GM18861 (cell line): ENCODE measurements at regions not wholly inside any gene's neighbourhood (a gene's known extent, or its start where the extent isn't known, plus 50 kb on each side); places are given as distances from the start of the nearest gene placed in this dataset.

Experiments used
- ATAC-seq: cut with Tn5 transposase; IDR thresholded peaks from one replicate; pipeline ENCODE4 v1.9.1; 2021; ENCODE audit not compliant: unreplicated experiment

DNA sequence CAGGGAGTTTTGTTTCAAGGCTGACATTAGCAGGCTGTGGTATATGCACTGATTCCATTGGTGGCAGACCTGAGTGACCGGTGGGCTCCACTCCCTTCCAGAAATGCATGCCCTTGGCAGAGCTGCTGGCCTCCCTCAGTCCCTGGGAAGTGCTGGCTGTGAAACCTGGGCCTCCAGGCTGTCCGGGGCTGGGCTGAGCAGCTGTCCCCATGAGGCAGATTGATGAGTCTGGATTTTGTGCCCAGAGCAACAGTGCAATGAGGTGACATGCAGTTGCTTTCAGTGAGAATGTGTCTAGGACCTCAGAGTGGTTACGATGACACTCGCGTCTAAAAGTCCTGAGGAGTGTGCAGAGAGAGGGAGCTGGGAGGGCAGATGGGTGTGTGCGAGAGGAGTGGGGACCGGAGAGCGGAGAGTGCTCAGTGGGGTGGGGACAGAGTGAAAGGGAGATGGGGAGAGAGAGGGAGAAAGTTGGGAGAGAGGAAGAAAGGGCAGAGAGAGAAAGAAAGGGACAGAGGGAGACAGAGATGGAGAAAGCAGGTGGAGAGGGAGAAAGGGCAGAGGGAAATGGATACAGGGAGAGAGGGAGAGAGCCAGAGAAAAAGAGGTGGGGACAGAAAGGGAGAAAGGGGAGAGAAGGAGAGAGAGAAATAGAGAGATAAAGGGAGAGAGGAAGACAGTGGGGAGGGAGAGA is 978.3 kb downstream of the BRD1 start:
- no peak for ATAC-seq

DNA sequence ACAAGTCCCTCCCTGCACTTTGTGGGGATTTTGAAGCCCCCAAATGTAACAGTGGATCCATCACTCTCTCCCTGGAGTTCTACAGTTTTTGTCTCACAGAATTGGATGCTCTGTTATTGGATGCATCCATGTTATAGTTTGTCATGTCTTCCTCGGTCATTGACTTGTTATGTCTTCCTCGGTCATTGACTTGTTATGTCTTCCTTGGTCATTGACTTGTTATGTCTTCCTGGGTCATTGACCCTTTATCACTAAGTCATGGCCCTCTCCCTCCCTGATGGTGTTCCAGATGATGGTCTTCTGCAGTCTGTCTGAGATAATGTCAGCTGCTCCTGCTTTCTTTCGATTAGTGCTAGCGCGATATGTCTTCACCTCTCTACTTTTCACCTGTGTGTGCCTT is 981.5 kb downstream of the BRD1 start:
- no peak for ATAC-seq

- no peak for ATAC-seq
Observed at GRCh38 chr22:48845356-48845936, 982.2 kb downstream of the BRD1 start.

DNA sequence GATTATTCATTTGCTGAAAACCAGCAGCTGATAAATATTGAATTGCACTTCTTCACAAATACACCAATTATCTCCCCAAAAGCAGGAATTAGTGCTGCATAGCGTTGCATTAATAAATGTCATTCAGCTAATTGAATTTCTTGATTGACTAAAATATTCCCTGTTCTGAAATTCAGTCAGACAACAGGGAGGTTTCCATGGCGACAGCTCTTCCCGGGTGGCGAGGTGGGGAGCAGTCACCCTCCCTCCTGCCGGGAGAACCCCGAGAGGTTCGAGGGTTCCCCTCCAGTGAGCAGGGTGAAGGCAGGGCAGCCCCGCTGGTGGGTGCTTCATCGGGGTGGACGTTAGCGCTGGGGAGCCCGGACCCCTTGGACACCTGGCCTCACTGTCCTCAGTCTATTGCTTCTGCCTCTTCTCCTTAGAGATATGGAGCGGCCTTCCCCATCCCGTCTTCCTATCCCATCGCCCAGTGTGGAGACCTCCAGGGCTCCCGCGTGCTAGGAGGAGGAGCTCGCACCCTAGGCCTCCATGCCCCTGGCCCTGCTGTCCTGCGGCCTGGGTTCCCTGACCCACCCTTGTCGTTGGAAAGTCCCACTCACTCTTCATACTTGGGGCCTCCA is 983.5 kb downstream of the BRD1 start:
- ATAC-seq = no peak

DNA sequence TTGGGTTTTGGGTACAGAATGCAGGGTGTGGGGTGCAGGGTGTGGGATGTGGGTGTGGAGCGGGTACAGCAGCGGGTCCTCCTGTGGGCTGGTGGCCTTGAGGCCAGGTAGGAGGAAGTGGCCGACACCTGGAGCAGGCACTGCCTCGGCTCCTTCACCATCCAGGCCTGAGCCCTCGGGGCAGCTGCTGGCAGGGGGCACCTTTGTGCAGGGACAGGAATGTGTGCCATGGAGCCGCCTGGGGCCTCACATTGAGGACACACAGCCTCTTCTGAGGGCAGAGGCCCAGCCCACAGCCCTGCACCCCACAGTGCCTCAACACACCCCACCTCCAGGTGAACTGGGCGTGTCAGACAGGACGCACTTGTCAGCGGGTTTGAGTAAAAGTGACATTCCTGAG is 984.0 kb downstream of the BRD1 start:
- no peak for ATAC-seq

GRCh38 chr22:48842976-48843375 is 984.7 kb downstream of the BRD1 start:
- ATAC-seq = no peak

DNA sequence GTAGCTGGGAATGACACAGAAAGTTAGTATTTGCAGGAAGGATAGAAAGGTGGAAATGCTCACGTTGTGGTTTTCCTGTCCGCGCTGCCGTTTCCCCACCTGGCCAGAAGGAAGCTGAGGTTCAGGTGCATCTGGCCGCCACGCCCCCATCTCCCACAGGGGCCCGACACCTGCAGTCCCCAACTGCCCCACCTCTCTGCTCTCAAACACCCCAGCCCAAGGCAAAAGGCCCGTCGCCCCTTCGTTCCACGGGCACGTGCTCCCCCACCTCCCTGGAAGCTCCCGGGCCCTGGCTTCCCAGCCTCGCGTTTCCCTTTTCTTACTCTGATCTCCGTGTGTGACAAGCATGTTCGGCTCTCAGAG is 985.1 kb downstream of the BRD1 start:
- ATAC-seq = no peak

GRCh38 chr22:48841881-48842582 is 985.6 kb downstream of the BRD1 start:
- ATAC-seq = no peak

DNA sequence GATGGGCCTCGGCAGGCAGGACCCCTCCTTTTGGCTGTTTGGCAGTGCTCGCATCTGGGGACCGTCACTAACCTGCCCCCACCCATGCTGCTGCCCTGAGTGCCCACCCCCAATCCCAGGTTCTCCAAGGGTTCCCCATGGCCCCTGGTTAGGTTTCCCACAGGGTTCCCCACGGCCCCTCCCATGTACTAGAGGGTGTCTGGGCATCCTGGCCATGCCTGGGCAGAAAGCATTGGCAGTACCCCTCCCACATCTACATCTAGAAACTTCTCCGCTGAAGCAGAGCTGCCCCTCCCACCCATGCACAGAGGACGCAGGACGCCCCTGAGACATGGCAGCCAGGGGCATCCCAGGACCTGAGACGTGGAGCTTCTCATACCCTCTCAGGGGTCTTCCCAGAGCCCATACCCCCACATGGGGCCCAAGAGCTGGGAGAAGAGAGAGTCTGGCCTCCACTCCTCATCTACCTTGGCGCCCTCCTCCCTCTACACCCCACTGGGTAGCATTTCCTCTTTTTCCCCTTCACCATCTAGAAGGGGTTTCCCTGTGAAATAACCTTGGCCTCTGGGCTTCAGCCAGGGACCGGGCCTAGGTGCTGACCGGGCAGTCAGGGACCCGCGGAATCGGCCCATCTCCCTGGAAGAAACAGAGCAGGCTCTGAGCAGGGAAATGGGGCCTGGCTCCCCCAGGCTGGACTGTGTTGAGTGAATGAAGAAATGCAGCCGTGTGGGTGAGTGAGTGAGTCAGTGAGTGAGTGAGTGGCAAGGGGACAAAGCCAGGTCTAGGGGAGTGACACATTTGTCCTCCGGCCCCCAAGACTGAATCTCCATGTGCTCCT is 987.3 kb downstream of the BRD1 start:
- no peak for ATAC-seq

DNA sequence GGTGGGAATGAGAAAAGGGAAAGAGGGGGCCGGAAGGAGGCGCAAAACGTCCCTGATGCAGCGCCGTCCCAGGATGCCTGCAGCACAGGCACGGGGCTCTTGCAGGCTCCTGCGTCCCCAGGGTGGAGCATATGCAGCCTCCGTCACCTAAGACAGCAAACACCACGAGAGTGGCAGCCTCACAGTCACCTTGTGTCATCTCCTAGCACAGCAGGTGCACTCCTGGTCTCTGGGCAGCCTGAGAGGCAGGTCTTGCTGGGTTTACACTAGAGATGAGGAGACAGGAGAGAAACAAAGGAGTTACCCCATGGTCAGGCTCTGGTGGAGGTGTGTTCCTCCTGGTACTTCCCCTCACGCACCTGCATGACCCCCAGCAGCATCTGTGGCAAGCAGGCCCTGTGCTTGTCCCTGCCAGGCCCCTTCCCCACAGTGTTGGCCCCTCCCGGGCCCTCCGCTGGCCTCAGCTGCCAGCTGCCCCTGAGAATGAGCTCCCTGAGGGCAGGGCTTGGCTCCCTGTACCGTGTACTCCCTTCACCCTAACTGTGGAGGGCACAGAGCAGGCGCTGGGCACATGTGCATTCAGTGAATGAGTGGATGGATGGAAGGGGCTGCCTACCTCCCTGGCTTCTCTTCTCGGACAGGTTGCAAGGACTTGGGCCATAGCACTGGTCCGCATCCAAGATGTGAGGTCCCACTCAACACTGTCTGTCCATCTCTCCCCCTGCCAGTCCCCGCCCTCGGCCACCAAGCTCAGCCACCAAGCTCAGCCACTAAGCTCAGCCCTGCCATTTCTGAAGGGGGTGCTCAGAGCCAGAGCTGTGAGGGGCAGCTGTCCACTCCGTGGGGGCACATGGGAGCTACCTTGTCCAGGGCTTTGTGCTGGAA is 988.6 kb downstream of the BRD1 start:
- ATAC-seq = no peak

DNA sequence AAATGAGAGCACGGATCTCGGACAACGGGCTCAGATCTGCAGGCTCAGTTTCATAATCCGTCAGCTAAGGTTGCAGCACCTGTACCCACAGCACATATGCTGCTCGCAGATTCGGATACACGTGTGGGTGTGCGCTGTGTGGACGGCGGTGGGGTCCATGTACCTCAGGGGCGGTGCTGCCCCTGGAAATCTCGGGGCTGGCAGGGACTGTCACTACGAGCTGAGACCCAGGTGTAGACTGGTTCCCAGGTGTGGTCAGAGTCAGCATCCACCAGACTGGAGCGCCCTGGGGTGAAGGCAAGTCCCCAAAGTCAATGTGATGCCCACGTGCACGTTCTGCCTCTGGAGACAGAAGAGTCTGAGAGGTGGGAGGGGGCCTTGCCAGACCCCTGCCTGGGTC is 989.3 kb downstream of the BRD1 start:
- ATAC-seq = no peak

- ATAC-seq = no peak
Observed at GRCh38 chr22:48837341-48837935, 990.2 kb downstream of the BRD1 start.

GRCh38 chr22:48836673-48837340 is 990.9 kb downstream of the BRD1 start:
- ATAC-seq = no peak

GRCh38 chr22:48835857-48836672 is 991.6 kb downstream of the BRD1 start:
- no peak for ATAC-seq

DNA sequence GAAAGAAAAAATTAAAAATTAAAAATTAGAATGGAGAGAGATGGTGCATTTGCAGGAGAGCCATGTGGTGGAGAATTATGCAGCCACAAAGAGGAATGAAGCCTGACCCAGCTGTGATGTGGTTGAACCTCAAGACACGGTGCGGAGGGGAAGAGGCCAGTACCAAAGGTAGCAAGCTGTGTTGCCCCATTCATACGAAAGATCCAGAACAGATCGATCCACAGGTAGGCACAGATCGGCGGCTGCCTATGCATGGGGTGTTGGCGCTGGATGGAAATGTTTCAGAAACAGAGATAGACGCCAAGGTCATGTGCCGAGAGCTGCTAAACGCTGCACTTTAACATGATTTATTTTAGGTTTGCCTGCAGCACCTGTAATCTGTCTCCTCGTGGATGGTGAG is 992.3 kb downstream of the BRD1 start:
- no peak for ATAC-seq

GRCh38 chr22:48834404-48834803 is 993.3 kb downstream of the BRD1 start:
- ATAC-seq = no peak

DNA sequence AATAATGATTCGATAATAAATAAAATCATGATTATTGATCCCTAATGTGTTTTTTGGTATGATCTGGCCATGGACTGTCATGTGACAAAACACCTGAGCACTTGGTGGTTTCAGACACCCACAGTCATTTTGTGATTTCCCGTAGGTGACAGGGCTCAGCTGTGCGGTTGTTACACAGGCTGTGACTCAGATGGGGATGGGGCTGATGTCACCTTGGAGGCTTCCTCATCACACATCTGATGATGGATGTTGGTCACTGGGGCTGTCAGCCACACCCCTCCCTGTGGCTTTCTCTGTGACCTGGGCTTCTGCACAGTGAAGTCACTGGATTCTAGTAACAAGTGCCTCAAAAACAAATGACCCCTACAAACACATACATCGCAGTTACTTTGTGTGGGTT is 995.1 kb downstream of the BRD1 start:
- ATAC-seq = no peak

GRCh38 chr22:48829908-48830307 is 997.8 kb downstream of the BRD1 start:
- no peak for ATAC-seq
